Nephron (organoid): ENCODE measurements at regions not wholly inside any gene's neighbourhood (a gene's known extent, or its start where the extent isn't known, plus 50 kb on each side); places are given as distances from the start of the nearest gene placed in this dataset.

ENCODE experiments used
- H3K27ac Mint-ChIP-seq, 3 experiments: 2 replicates each; pipeline ENCODE4 v1.8.0; 2020; ENCODE audit warnings: mixed read lengths in 3 of 3, mild to moderate bottlenecking in 2 of 3, moderate library complexity in 1 of 3
- H3K27me3 Mint-ChIP-seq: 2 replicates; pipeline ENCODE4 v1.8.0; 2021; ENCODE audit warnings: low read depth, mild to moderate bottlenecking, moderate library complexity, mixed read lengths
- H3K36me3 Mint-ChIP-seq: 2 replicates; pipeline ENCODE4 v1.8.0; 2020; ENCODE audit warnings: low read depth, mixed read lengths
- H3K4me1 Mint-ChIP-seq: 2 replicates; pipeline ENCODE4 v1.8.0; 2020; ENCODE audit warnings: mixed read lengths
- H3K4me3 Mint-ChIP-seq, 3 experiments: 2 replicates each; pipeline ENCODE4 v1.8.0; 2020; ENCODE audit warnings: mild to moderate bottlenecking in 3 of 3, mixed read lengths in 3 of 3, moderate library complexity in 2 of 3
- H3K9me3 Mint-ChIP-seq: 2 replicates; pipeline ENCODE4 v1.8.0; 2020; ENCODE audit warnings: mixed read lengths
- CTCF ChIP-seq, 3 experiments: fragments of 200-600 bp; sonication (generic); IDR thresholded peaks; one replicate each; pipeline ENCODE4 v1.5.0; 2021; ENCODE audit warnings: antibody characterized with exemption in 3 of 3; ENCODE audit not compliant: unreplicated experiment in 3 of 3

GRCh38 chr2:21217442-21217841 is 93.7 kb downstream of the TDRD15 start:
- Mint-ChIP-seq H3K36me3 (no peaks in the 10 kb centered on the region), H3K9me3 (peaks cover 3% of the 10 kb centered on the region), H3K4me3 (no peak overlapping the region), H3K4me1 (no peaks in the 10 kb centered on the region), H3K27me3 (peaks cover 12% of the 10 kb centered on the region), H3K27ac (no peak overlapping the region)
- no peak for TF ChIP-seq CTCF (IDR thresholded peaks at IDR 0.05; ENCODE audit: unreplicated experiment in 3 of 3)

GRCh38 chr2:21220930-21221329 is 97.2 kb downstream of the TDRD15 start:
- H3K36me3 Mint-ChIP-seq: no peaks in the 10 kb centered on the region
- H3K27ac Mint-ChIP-seq: no peak overlapping the region
- no peaks in the 10 kb centered on the region for H3K9me3 Mint-ChIP-seq
- no peak overlapping the region for H3K4me3 Mint-ChIP-seq
- peaks cover 15% of the 10 kb centered on the region for H3K27me3 Mint-ChIP-seq
- TF ChIP-seq CTCF (IDR thresholded peaks at IDR 0.05; ENCODE audit: unreplicated experiment in 3 of 3): no peak
- H3K4me1 Mint-ChIP-seq: no peaks in the 10 kb centered on the region

GRCh38 chr2:21223618-21224017 is 99.8 kb downstream of the TDRD15 start:
- Mint-ChIP-seq H3K27ac (no peak overlapping the region), H3K4me3 (no peak overlapping the region), H3K36me3 (no peaks in the 10 kb centered on the region), H3K9me3 (no peaks in the 10 kb centered on the region), H3K4me1 (no peaks in the 10 kb centered on the region), H3K27me3 (peaks cover 9% of the 10 kb centered on the region)
- TF ChIP-seq CTCF (IDR thresholded peaks at IDR 0.05; ENCODE audit: unreplicated experiment in 3 of 3): no peak

GRCh38 chr2:21228041-21228895 is 104.5 kb downstream of the TDRD15 start:
- Mint-ChIP-seq H3K36me3 (no peaks in the 10 kb centered on the region), H3K27ac (no peak overlapping the region), H3K9me3 (no peaks in the 10 kb centered on the region), H3K4me3 (no peak overlapping the region), H3K27me3 (peaks cover 4% of the 10 kb centered on the region), H3K4me1 (no peaks in the 10 kb centered on the region)
- TF ChIP-seq CTCF (IDR thresholded peaks at IDR 0.05; ENCODE audit: unreplicated experiment in 3 of 3): no peak

GRCh38 chr2:21229302-21229701 is 105.5 kb downstream of the TDRD15 start:
- H3K4me3 Mint-ChIP-seq: no peak overlapping the region
- no peak for TF ChIP-seq CTCF (IDR thresholded peaks at IDR 0.05; ENCODE audit: unreplicated experiment in 3 of 3)
- H3K27ac Mint-ChIP-seq: no peak overlapping the region
- no peaks in the 10 kb centered on the region for H3K36me3 Mint-ChIP-seq
- H3K9me3 Mint-ChIP-seq: no peaks in the 10 kb centered on the region
- no peaks in the 10 kb centered on the region for H3K4me1 Mint-ChIP-seq
- peaks cover 4% of the 10 kb centered on the region for H3K27me3 Mint-ChIP-seq

- Mint-ChIP-seq H3K9me3 (no peaks in the 10 kb centered on the region), H3K4me1 (no peaks in the 10 kb centered on the region), H3K4me3 (no peak overlapping the region), H3K36me3 (no peaks in the 10 kb centered on the region), H3K27me3 (peaks cover 4% of the 10 kb centered on the region), H3K27ac (no peak overlapping the region)
- TF ChIP-seq CTCF (IDR thresholded peaks at IDR 0.05; ENCODE audit: unreplicated experiment in 3 of 3): no peak
These were observed 106.4 kb downstream of the TDRD15 start for GRCh38 chr2:21230140-21230539.
